AG04450 (cell line): ENCODE measurements at regions not wholly inside any gene's neighbourhood (a gene's known extent, or its start where the extent isn't known, plus 50 kb on each side); places are given as distances from the start of the nearest gene placed in this dataset.

Experiments used
- CTCF ChIA-PET: fragments of 300-600, 350-600 bp; formaldehyde crosslinking; extraction: SDS; loops from one replicate; lab custom pipeline; 2022; ENCODE audit warnings: antibody characterized with exemption, inconsistent platforms; lab: Charles Lee
- POLR2A ChIA-PET: fragments of 350-600 bp; formaldehyde crosslinking; extraction: SDS; loops from one replicate; lab custom pipeline; 2021; ENCODE audit warnings: antibody characterized with exemption, inconsistent platforms; lab: Yijun Ruan, JAX
- DNase-seq: peaks from one replicate; pipeline ENCODE4 v3.0.0-alpha.2; 2011; ENCODE audit warnings: low read depth, low spot score
- H3K27ac ChIP-seq: one replicate; pipeline ENCODE4 v1.5.1; 2012; ENCODE audit warnings: low read depth, low read length, control low read depth
- H3K27me3 ChIP-seq: one replicate; pipeline ENCODE4 v1.6.0; 2012; ENCODE audit warnings: low read length; ENCODE audit not compliant: control insufficient read depth, insufficient read depth
- H3K4me3 ChIP-seq: 2 replicates; pipeline ENCODE4 v1.5.1; 2011; ENCODE audit warnings: mild to moderate bottlenecking, low read depth, low read length, control low read depth
- H3K9me3 ChIP-seq: 2 replicates; pipeline ENCODE4 v1.5.1; 2012; ENCODE audit warnings: low read length; ENCODE audit not compliant: control insufficient read depth, insufficient read depth
- CTCF ChIP-seq: IDR thresholded peaks from 2 replicates; pipeline ENCODE4 v1.5.1; 2011; ENCODE audit warnings: low read depth, low read length, control low read depth, inconsistent platforms

- Histone ChIP-seq H3K9me3 (peaks cover 50% of the 10 kb centered on the region), H3K27ac (no peak overlapping the region), H3K4me3 (no peak overlapping the region), H3K27me3 (no peaks in the 10 kb centered on the region)
- ChIA-PET POLR2A (no interaction called here), CTCF (no interaction called here)
- no peak for TF ChIP-seq CTCF
- no peak for DNase-seq
These were observed 111.0 kb upstream of the GSC start for GRCh38 chr14:94880876-94881275.

DNA sequence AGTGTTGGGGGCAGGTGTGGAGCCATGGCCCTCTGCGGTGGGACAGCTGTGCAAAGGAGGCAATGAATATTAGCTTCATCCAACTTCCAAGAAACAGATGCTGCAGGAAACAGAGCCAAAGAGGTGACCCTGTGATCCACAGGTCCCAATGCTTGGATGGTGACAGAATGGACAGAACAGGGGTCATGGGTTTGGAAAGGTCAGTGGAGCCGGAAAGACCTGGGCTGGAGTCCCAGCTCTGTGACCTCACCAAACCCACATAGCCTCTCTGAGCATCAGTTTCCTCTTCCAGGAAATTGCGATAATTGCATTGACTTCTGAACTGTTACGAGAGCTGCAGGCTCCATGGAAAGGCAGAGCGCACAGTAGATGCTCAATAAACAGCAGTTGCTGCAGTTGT lies 110.2 kb upstream of the GSC start:
- no peak overlapping the region for H3K4me3 ChIP-seq
- DNase-seq, result no peak
- no peak for TF ChIP-seq CTCF
- H3K27ac ChIP-seq, result no peak overlapping the region
- H3K9me3 ChIP-seq, result peaks cover 45% of the 10 kb centered on the region
- ChIA-PET POLR2A (no interaction called here), CTCF (no interaction called here)
- H3K27me3 ChIP-seq, result no peaks in the 10 kb centered on the region

- TF ChIP-seq CTCF, result no peak
- ChIA-PET POLR2A (no interaction called here), CTCF (no interaction called here)
- H3K9me3 ChIP-seq, result peaks cover 39% of the 10 kb centered on the region
- no peak for DNase-seq
- no peaks in the 10 kb centered on the region for H3K27me3 ChIP-seq
- H3K4me3 ChIP-seq, result no peak overlapping the region
- H3K27ac ChIP-seq, result no peak overlapping the region
These were observed 109.6 kb upstream of the GSC start for GRCh38 chr14:94879537-94879936.

DNA sequence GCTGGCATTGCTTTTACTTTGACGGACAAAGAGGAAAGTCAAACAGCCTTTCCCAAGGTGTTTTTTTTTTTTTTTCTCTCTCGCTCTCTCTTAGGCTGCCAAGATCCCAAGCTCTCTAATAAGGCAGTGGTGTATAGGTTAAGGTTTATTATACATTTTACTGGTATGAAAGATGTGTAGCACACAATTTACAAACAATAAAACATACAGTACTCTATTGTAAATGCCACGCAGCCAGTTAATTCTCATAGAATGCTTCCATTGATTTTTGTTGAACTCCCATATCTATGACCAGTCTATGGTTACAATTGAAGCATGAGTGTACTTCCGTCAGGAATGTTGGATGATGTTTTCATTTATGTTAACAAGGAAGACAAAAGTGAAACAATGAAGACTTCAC lies 106.4 kb upstream of the GSC start:
- DNase-seq, result no peak
- no peaks in the 10 kb centered on the region for H3K27me3 ChIP-seq
- H3K27ac ChIP-seq, result no peak overlapping the region
- no peak overlapping the region for H3K4me3 ChIP-seq
- ChIA-PET CTCF (no interaction called here), POLR2A (no interaction called here)
- H3K9me3 ChIP-seq, result peaks cover 33% of the 10 kb centered on the region
- no peak for TF ChIP-seq CTCF

DNA sequence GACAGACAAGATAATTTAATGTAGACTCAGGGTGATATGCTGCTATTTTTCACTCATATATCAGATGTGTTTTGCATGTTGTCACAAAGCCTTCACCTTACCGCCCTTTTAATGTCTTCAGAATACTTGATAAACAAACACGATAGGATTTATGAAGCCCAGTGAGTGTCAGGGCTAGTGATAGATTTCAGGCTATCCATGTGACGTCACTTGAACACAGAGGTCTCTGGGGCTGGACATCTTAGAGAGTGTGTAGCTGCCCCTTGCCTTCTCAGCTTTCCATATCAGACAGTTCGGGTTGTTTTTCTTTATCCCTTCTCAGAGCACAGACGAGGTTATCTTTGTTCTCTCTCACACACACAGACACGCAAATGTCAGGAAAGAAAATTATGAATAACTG lies 105.3 kb upstream of the GSC start:
- no peaks in the 10 kb centered on the region for H3K27me3 ChIP-seq
- TF ChIP-seq CTCF, result no peak
- no peak overlapping the region for H3K27ac ChIP-seq
- ChIA-PET POLR2A (no interaction called here), CTCF (no interaction called here)
- H3K4me3 ChIP-seq, result no peak overlapping the region
- peaks cover 28% of the 10 kb centered on the region for H3K9me3 ChIP-seq
- no peak for DNase-seq
